Stimulated activated CD4-positive, alpha-beta T cell treated with anti-CD3 and anti-CD28 coated beads, Interleukin-4, amount 100 ng/mL, for 24 hours (primary cell): ENCODE measurements at regions not wholly inside any gene's neighbourhood (a gene's known extent, or its start where the extent isn't known, plus 50 kb on each side); places are given as distances from the start of the nearest gene placed in this dataset.

Experiments
- DNase-seq: peaks from one replicate; pipeline ENCODE4 v3.0.0-alpha.2; 2020

GRCh38 chr3:132239587-132239986, 77.6 kb upstream of the ACP3 start:
- no peak for DNase-seq

GRCh38 chr3:132241776-132242514, 75.3 kb upstream of the ACP3 start:
- no peak for DNase-seq

GRCh38 chr3:132242790-132243189, 74.4 kb upstream of the ACP3 start:
- no peak for DNase-seq

GRCh38 chr3:132245552-132246142, 71.6 kb upstream of the ACP3 start:
- DNase-seq = no peak

GRCh38 chr3:132246212-132246611, 71.0 kb upstream of the ACP3 start:
- no peak for DNase-seq

- DNase-seq = no peak
Observed at GRCh38 chr3:132247211-132247610, 70.0 kb upstream of the ACP3 start.

- no peak for DNase-seq
Observed at GRCh38 chr3:132248490-132248889, 68.7 kb upstream of the ACP3 start.

GRCh38 chr3:132253262-132253878, 63.8 kb upstream of the ACP3 start:
- DNase-seq = no peak

GRCh38 chr3:132254076-132254755, 63.0 kb upstream of the ACP3 start:
- no peak for DNase-seq

GRCh38 chr3:132255041-132255745, 62.0 kb upstream of the ACP3 start:
- DNase-seq = no peak

GRCh38 chr3:132256989-132257388, 60.2 kb upstream of the ACP3 start:
- no peak for DNase-seq

GRCh38 chr3:132261506-132261905, 55.7 kb upstream of the ACP3 start:
- DNase-seq = no peak

GRCh38 chr3:132262305-132262704, 54.9 kb upstream of the ACP3 start:
- DNase-seq = no peak

GRCh38 chr3:132262956-132263355, 54.3 kb upstream of the ACP3 start:
- DNase-seq = no peak

GRCh38 chr3:132265028-132265427, 52.2 kb upstream of the ACP3 start:
- no peak for DNase-seq

GRCh38 chr3:132265488-132265887, 51.7 kb upstream of the ACP3 start:
- no peak for DNase-seq

- DNase-seq = no peak
Observed at GRCh38 chr3:132267391-132267993, 49.7 kb upstream of the ACP3 start.
